Fibroblast of upper back skin (primary cell): ENCODE measurements at regions not wholly inside any gene's neighbourhood (a gene's known extent, or its start where the extent isn't known, plus 50 kb on each side); places are given as distances from the start of the nearest gene placed in this dataset.

Experiments used
- DNase-seq: peaks from one replicate; pipeline ENCODE4 v3.0.0-alpha.2; 2013

DNA sequence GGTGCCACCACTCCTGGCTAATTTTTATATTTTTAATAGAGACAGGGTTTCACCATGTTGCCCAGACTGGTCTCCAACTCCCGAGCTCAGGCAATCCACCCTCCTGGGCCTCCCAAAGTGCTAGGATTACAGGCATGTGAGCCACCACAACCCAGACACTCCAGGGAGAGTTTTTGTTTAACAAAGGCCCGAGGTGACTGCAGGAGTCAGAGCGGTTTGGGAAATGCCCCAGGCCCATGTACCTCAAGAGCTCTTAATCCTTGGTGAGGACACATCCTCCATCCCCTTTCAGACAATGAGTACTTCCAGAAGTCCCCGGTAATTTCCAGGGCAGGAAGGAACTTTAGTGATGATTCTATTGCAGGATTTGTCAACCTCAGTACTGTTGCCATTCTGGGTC lies 176.0 kb downstream of the ESRRB start:
- no peak for DNase-seq

DNA sequence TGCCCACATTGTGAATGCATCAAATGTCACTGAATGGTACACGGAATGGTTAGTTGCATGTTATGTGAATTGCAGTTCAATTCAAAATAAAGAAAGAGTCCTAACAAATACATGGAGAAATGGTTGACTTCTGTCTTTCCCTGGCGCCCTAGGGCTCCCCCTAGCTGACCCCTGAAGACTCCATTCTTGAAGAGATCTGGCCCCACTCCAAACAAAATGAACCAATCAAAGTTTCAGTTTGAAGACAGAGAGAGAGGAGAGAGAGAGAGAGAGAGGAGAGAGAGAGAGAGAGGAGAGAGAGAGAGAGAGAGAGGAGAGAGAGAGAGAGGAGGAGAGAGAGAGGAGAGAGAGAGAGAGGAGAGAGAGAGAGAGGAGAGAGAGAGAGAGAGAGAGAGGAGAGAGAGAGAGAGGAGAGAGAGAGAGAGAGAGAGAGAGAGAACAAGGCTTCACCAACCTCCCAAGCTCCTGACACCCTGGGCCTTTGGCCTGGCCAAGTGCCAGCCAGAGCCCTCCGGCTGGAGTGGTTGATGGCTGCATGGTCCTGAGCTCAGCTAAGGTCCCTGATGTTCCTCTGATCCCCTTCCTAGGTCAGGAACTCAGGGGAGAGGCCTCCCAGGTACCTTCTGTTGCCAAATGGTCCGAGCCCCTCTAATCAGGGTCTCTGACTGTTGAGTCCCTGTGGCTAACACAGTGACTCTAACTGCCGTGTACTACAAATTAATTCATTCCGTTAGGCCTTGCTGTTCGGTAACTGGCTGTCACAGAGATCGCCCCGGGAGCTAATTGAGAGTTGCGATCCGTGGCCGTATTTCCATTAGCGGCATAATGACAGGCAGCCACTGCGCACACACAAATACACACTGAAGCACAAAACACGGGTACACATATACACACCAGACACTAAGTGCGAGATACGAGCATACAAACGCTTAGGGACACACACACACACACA lies 188.8 kb downstream of the ESRRB start:
- DNase-seq: no peak

DNA sequence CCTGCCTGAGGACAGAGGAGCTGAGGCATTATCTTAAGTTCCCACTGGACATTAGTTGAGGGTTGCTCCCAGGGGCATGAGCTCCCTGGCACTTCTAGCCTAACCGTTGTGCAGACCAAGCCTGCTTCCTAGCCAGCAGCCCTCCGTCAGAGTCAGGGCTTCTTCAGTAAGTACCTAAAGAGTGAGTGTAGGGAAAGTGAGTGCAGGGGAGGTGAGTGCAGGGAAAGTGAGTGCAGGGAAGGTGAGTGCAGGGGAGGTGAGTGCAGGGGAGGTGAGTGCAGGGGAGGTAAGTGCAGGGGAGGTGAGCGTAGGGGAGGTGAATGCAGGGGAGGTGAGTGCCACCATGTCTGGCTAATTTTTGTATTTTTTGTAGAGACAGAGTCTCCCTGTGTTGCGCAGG lies 190.5 kb downstream of the ESRRB start:
- no peak for DNase-seq

DNA sequence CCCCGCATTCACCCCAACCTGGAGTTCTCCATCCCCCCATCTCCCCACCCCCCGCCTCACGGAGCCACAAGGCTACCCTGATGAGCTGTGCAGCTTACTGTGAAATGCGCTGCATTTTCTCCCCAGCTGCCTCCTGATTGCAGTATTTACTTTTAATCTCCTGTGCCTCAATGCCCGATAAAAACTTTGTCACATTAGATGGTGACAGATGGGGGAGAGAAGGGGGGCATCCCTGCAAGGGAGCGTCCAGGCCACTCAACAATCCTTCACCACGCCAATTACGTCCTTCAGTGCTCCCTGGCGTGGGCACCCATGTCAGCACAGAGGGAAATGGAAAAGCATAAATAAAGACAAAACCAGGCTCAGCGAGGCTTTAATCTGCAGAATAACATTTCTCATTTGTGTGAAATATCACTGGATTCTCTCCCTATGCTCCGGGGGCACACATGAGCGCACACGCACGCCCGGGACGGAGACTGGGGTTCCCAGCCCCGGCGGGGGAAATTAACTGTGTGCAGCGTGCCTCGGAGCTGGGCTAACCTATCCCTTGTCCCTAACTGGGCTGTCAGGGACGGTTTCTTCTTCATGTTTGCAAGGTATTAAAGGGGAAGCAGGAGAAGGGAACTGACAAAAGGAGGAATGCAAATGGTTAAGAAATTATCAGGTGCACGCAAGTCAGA lies 186.7 kb upstream of the VASH1 start:
- DNase-seq: no peak

DNA sequence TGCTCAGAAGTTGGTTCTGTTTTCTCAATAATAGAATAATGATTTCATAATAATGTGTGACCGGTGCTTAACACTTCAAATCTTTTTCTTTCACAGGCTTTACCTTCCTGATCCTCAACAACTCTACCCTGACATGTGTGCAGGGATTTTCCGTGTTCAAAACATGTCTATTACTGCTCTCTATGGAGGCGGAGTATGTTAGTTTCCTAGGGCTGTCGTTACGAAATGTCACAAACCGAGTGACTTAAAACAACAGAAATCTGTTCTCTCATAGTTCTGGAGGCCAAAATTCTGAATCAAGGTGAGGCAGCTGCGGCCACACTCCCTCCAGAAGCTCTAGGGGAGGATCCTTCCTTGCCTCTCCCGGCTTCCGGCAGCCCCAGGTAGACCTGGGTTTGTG lies 186.2 kb upstream of the VASH1 start:
- no peak for DNase-seq

DNA sequence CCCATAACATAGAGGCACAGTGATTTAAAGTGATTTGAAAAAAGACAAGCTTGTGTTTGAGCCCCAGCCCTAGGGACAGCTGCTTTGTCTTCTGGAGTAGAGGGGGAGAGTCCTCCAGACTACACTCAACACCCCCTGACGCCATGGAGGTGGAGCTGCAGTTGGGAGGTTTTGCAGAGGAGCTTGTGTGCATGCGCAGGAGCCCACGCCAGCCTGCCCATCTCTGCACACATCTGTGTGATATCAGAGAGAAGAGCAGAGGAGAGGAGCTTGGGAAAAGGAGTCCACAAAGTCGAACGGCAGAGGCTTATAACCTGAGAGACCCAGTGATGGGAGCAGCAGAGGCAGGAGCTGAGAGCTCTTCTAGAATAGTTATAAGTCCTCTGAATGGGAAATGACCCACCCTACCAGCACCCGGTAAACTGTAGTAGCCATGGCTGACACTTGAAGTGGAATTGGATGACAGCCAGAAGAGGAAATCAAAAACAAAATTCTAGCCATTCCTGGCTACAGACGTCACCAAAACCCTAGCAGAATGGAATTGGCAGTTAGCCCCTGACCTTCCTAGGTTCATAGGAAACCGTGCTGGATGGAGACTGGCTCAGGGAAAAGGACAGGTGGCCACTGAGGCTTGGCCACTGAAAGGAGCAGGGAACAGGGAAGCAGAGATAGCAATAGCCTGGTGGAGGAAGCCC lies 185.1 kb upstream of the VASH1 start:
- peak; percentile 3 for DNase-seq

DNA sequence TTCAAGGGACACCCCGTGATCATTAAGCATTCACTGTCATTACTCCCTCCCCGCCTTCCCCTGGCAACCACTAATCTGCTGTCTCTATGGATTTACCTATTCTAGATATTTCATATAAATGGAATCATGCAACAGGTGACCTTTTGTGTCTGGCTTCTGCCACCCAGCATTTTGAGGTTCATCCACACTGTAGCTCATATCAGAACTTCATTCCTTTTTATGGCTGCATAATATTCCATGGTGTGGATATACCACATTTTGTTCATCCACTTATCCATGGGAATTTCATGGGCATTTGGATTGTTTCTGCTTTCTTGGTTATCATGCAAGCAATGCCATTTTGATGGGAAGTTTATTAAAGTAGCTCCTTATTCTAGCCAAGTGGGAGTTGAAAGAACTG lies 184.2 kb upstream of the VASH1 start:
- no peak for DNase-seq

DNA sequence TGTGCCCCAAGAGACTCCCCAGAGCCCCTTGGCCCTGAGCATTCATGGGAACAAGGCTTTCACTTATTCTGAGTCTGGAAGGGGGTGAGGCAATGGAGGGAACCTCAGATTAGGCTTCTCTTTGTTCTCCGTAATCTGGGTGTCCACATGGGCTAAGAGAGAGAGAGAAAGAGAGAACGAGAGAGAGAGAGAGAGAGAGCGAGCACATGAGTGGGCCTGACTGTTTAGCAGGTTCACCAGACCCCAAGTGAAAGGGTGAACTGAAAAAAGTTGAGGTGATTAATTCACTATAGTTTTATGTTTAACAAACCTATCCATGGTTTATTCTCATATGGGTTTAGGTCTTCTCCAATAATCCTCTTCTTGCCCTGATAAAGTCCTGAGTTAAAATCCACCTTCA lies 183.4 kb upstream of the VASH1 start:
- DNase-seq: no peak

DNA sequence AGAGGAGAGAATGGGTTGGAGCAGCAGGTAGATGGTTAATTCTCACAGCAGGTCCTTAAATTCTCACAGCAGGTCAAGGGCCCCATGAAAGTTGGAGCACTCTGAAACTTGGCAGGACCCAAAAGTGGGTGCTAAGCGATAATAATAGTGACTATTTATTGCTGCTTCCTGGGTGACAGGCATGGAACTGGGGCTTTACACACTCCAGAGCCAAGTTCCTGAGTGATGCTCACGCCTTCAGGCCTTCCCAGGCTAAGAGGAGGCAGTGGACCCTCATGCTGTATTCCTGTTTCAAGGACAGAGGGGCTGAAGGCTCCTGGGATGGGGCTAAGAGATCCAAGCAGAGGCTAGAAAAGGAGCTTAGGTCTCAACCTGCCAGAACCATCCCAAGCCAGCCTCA lies 180.9 kb upstream of the VASH1 start:
- DNase-seq: no peak

DNA sequence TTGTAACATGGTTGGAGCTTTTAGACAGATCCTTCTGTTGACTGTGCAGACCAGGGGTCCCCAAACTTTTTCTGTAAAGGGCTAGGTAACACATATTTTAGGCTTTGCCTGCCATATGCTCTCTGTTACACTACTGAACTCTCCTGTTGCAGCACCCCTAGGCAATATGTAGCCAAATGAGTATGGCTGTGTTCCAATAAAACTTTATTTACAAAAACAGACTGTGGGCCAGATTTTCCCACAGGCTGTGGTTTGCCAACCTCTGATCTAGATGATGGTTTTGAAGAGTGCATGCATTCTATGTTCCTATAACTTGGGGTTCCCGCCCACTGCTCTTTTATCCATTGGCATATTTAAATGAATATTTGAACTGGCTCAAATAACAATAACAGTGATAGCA lies 180.3 kb upstream of the VASH1 start:
- DNase-seq: no peak

DNA sequence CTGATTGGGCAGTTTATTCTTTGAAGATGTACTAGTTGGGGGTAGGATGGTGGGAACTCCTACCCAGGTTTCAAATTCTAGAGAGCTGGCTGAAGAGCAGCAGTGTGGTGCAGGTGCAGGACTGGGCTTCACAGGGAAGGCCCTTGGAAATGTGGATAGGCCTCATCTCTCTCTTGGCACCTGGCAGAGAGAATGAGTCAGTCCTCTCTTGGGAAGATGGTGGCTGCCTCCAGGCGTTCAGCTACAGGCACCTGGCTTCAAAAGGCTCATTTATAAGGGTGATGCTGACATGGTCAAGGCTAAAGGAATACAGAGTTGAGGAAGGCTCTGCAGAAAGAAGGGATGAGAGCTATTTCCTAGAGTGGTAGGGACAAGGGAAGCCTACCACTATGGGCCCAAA lies 179.7 kb upstream of the VASH1 start:
- DNase-seq: no peak

DNA sequence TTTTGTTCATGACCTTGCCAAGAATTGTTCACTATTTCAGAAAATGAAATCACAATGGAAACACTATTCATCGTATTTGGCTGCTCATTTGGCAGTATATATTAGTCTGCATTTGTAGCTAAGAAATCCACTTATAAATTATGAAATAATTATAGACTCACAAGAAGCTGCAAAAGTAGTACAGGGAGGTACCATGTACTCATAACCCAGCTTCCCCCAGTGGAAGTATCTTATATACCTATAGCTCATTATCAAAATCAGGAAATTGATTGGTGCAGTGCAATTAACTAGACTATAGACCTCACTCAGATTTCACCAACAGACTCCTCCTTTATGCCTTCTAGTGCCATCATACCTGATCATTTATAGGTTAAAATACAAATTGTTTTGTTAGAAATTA lies 178.8 kb upstream of the VASH1 start:
- DNase-seq: no peak

DNA sequence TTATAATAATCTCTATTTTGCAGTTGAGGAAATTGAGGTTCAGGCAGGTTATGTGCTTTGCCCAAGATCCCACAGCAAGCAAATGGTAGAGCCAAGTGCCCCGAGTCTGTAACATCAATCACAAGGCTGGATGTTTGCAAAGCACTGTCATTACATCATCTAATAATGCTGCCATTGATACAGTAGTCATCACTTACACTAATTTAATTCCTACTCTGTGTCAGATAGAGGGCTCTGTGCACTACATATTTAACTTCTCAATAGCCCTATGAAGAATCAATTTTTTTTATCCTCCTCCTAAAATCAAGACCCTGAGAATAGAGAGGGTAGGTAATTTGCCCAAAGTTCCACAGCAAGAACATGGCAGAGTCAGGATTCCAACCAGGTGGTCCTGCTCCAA lies 178.1 kb upstream of the VASH1 start:
- DNase-seq: no peak

DNA sequence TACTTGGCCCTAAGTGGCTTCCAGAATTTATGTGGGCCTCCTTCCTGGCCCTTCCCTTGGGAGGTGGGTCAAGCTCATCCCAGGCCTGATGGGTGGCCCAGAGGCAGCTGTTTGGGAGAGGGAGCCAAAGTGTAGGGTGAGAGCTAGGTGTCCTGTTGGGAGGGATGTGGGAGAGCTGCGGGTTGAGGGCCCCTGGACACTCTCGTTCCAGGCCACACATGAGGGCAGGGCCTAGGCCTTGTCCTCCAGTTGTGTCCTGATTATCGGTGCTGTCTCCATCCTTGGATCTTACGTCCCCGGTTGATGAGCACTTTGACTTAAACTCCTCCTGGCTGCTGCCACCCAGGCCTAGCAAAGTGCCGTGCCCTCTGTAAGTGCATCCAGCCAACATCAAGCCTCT lies 177.5 kb upstream of the VASH1 start:
- DNase-seq: no peak

DNA sequence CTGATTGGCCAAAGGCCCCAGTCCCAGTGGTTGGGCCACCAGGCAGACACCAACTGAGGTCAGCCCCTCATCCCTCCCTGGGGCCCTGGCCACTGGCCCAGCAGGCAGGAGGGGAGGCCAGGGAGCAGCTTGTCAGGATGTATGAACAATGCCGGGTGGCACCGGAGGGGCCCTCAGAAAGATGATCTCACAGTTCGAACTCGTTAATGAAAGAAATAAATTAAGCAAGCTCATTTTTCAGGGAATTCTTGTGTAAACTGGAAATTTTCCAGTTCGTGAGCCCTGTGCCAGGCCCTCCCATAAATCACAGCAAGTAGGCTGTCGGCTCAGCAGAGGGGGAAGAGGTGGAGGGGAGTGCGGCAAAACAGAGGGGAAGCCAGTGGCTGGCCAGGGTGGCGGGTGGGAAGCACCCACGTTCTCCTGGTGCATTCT lies 177.0 kb upstream of the VASH1 start:
- no peak for DNase-seq

DNA sequence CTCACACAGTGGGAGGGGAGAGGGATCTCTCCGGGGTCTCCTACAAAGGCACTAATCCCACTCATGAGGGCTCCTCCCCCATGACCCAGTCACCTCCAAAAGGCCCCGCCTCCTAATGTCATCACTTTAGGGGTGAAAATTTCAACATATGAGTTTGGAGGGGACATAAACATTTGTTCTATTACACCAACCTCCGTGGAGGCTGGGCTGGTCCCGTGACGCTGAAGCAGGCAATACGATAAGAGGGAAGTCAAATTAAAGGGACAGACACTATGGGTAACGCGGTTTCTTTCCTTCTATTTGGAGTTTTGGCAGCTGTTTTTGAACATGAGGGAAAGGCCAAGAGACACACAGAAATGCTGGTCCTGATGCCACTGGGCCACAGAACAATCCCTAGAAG lies 175.7 kb upstream of the VASH1 start:
- DNase-seq: no peak

DNA sequence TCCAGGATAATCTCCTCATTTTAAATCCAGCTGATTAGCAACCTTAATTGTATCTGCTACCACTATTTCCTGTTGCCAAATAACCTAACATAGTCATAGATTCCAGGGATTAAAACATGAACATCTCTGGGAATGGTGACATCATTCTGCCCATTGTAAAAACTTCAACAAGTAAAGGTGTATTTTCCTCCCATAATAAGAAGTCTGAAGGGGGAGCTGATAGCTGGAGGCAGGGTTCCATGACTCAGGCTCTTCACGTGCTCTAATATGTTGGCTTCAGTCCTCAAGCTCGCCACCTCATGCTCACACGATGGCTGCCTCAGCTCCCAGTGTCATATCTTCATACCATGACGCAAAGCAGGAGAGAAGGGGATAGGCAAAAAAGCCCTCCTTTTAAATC lies 172.0 kb upstream of the VASH1 start:
- DNase-seq: no peak

DNA sequence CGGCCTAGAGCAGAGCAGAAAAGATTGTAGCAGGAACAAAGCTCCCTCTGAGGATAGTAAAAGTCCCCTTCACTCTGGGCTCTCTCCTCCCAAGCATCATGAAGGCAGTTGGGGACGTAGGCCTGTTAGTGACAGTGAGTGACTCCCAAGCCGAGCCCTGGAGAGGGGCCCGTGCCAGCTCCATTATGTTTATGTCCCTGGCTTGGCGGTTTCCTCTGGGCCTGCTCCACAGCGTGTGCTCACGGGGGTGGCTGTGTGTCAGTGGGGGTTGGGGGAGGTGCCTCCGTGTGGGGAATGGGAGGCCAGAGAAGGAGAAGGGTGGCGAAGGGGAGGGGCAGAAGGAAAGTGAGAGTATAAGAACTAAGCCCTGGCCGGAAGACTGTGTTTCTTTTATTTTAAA lies 170.0 kb upstream of the VASH1 start:
- DNase-seq: no peak

DNA sequence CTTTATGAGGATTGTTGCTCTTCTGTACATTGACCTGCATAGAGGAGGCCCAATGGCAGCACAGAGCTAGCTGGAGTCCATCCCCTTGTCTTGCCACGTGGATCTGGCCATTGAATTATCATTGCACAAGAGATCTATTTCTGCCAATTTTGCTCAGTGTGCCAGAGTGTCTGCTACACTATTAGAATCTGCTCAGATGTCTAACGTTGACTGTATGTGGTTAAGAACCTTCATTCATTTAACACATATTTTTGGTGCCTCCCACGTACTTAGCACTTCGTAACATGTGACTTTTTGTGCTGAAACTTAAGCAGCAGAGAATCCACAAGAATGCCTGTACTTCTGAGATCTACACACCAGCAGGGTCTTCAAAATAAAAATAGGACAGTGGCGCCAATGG lies 166.0 kb upstream of the VASH1 start:
- no peak for DNase-seq

DNA sequence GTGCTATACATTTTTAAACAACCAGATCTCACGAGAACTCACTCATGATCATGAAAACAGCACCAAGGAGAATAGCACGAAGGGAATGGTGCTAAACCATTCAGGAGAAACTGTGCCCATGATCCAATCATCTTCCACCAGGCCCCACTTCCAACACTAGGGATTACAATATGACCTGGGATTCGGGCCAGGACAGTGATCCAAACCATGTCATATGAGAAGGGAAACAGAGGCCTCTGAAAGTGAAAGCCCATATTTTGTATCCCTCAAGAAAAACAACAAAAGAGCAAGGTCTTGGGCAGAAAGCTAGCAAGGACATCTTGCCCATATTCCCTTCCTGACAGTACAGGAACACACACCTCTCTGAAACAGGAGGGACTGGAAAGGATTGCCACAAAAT lies 163.9 kb upstream of the VASH1 start:
- DNase-seq: no peak

DNA sequence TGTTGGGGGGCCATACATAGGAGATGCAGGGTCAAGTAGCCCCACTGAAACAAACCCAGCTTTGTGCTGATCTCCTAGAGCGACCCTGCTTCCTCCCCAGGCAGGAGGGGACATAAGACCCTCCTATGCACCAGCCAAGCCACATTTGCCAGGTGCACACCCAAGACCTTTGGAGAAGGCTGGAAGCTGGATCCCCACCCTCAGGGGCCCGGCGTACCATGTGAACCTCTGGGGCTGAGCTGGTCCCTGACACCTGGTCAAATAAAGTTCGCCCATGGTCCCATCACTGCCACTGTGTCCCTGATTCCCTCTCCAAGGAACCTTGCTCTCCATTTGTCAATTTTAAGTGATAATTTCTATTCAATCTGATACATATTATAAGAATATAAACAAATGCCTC lies 162.1 kb upstream of the VASH1 start:
- no peak for DNase-seq

DNA sequence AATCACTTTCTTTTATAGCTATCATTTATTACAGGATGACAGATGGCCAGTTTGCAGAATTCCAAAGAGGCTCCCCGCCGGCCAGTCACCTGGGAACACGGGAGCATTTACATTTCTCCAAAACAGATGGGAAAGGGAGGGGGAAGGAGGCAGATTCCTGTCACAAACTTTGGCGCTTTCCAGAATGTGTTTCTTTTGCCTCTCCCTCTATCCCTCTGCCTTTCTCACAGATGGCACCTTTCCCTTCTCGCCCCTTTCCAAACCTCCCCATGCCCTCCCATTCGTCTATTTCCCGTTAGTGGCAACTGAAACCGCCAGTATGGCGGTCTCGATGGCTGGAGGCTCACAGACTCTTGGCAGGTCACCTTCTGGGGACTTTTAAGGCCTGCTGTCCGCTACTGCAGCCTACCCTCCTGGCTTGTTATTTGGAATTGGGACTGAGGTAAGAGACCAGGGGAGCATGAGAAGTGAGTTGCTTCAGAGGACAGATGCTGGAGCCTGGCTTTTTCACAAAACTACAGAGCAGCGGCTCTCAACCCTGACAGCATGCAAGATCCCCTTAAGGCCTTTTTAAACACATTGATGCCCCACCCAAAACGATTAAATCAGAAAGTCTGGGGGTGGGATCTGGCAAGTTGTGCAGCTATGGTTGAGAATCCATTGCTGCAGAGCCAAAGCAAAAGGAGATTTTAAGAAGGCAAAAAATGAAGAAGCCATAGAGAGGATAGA lies 161.5 kb upstream of the VASH1 start:
- DNase-seq: no peak

DNA sequence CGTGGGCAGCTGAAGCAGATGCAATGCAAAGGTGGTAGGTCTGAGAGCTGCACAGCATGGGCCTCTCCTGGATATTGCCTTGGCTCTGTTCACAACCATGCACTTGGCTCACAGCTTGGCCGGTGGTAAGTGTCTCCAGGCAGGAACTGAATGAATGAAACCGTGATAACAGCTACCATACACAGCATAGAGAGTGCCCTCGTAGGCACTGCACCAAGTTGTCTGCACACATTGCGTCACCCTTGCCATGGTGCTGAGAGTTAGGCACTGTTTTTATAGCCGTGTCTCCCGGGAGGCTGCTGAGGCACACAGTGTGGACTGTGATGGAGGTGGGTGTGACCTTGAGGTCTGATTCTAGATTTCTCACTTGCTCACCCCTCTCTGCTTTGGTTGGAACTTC lies 157.6 kb upstream of the VASH1 start:
- DNase-seq: no peak
